Testis (tissue), 2 donors: ENCODE measurements at regions not wholly inside any gene's neighbourhood (a gene's known extent, or its start where the extent isn't known, plus 50 kb on each side); places are given as distances from the start of the nearest gene placed in this dataset.

ENCODE experiments used
- POLR2A ChIP-seq: fragments of 450-650 bp; IDR thresholded peaks from one replicate; pipeline ENCODE4 v1.6.1; 2017; ENCODE audit warnings: antibody characterized with exemption, mild to moderate bottlenecking, moderate library complexity
- TF ChIP-seq, protein P1 (sequence below), 3 experiments: fragments of 450-650 bp in 2 of 3; fragments of 200-600 bp in 1 of 3; sonication (generic) in 1 of 3; IDR thresholded peaks; one replicate each; pipeline ENCODE4 v1.5.1; 2016 to 2019; ENCODE audit warnings: antibody characterized with exemption in 3 of 3, mild to moderate bottlenecking in 2 of 3, moderate library complexity in 1 of 3

DNA sequence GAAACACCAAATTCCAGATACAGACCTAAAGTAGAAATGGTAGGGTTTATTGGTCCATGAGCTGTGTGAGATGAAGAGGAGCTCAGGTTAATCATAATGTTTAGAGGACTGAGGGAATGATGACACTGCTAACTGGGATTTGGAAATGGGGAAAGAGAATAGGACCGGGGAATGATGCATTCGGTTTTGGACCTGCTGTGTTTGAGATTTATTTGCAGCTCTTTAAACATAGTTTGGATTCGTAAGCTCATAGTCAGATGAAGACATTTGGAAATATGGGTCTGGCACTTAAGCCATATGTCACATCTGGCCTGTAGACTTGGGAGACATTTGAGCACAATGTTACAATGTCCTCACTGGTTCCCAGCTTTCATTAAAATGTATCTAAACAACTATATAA is 127.9 kb upstream of the DUSP10 start:
- TF ChIP-seq, protein P1, sequence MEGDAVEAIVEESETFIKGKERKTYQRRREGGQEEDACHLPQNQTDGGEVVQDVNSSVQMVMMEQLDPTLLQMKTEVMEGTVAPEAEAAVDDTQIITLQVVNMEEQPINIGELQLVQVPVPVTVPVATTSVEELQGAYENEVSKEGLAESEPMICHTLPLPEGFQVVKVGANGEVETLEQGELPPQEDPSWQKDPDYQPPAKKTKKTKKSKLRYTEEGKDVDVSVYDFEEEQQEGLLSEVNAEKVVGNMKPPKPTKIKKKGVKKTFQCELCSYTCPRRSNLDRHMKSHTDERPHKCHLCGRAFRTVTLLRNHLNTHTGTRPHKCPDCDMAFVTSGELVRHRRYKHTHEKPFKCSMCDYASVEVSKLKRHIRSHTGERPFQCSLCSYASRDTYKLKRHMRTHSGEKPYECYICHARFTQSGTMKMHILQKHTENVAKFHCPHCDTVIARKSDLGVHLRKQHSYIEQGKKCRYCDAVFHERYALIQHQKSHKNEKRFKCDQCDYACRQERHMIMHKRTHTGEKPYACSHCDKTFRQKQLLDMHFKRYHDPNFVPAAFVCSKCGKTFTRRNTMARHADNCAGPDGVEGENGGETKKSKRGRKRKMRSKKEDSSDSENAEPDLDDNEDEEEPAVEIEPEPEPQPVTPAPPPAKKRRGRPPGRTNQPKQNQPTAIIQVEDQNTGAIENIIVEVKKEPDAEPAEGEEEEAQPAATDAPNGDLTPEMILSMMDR (IDR thresholded peaks at IDR 0.05), result no peak
- TF ChIP-seq POLR2A, result no peak
